ENCODE measurements at regions not wholly inside any gene's neighbourhood (a gene's known extent, or its start where the extent isn't known, plus 50 kb on each side); places are given as distances from the start of the nearest gene placed in this dataset.

DNA sequence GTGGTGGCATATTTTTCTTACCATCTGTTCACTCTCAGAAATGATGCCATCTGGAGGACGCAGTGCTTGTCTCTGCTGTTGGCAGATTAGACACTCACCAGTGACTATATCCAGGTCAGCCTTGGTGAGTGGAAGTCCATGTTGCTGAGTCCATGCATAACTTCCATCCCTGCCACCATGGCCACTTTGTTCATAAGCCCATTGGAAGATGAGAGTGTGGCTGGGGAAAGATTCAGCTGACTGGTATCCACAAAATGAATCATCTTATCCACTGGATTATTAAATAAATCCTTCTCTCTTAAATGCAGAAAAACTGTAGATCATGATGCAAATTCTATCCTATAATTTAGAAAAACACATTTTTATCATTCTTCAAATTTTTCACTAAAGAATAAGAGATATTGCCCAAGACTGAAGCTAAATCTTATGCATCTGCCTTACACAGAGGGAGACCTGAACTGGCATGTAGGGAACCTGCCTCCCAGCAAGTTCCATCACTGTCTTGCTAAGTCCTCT, 726.9 kb downstream of the TNS3 start:
- no peak for DNase-seq

DNA sequence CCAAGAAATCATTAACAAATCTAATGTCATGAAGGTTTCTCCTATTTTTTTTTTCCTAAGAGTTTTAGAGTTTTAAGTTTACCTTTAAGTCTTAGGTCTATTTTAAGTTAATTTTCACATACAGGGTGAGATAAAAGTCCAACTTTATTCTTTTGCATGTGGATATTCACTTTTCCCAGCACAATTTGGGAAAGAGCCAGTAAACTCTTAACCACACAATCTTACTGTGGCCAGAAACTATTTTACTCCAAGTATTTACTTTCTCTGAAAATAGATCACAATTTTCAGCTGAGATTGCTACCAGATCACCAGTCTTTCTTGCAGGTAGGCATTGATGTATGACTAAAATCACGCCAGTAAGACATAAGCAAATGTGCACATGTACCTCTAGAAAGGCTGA, 728.5 kb downstream of the TNS3 start:
- DNase-seq, result no peak

DNA sequence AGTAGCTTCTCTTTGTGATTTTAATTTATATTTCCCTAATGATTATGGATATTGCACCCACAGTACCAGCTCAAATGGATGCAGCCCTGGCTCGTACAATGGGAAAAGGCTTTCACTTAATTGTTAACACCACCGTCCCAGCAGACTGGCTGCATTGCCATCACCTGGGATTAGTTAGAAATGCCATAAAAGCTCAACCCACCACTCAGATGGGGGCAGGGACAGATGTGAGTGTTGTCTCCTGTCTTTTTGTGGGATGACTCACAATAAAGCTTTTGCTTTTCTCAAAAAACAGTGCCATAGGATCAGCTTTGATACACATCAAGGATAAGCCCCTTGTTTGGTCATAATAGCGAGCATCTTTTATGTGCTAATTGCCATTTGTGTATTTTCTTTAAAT, 729.1 kb downstream of the TNS3 start:
- no peak for DNase-seq

DNA sequence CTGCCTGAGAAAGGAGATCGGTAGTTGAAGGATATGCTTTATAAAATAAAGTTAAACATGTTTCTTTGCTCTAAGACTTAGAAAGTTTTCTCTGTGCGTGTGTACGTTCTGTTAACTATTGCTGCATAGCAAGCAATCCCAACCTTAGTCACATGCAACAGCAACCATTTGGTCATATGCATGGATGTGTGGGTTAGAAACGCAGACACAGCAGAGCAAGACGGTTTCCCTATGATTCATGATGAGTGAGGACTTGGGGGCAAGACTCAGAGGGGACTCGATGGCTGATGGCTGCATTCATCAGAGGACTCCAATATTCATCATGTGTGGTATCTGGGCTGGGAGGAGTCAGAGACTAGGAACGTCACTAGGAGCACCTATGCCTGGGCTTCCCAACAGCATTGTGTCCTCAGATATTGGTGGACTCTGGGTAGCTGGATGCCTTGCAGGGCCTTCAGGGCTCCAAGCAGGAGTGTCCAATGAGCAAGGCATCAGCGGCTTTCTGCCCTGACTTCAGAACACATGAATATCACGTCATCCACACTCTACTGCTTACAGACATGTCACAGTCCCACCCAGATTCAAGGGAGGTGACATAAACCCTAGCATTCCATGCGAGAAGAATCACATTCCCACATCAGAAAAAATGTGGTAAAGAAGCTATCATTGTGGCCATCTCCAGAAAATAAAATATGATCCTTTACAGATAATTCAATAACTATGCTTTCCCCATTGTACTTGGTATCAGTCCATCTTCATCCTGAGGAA, 731.2 kb downstream of the TNS3 start:
- DNase-seq, result no peak

DNA sequence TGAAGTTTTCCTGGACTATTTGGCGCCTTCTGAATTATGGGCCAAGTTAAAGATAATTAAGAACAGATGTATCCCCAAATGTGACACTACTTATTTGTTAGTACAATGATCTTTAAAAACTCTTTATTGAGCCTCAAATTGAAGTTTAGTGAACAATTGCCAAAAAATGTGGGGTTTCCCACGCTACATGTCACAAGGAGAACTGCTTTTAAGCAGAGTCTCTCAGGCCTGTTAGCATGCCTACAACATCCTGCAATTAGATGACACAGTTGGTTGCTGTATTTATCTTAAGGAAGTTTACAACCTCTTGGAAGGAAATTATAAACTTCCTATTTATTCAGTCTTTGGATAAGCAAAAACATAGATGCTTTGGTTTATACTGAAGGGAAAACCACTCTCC, 733.0 kb downstream of the TNS3 start:
- no peak for DNase-seq

DNA sequence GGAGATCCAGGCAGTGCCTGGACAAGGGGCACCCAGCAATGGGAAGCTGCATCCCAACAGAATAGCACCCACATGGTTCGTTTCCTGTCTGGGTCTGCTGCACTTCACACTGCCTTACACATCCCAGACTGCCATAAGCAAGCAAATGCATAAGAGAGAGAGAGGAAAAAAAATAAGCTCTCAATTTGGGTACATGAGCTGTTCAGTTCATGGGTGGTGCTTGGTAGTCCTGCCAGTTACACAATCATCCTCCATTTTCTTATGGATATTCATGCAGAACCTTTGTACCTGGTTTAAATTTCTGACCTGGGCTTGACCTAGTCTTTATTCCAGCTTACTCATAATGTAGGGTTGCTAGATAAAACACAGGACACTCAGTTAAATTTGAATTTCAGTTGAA, 733.6 kb downstream of the TNS3 start:
- DNase-seq, result no peak

DNA sequence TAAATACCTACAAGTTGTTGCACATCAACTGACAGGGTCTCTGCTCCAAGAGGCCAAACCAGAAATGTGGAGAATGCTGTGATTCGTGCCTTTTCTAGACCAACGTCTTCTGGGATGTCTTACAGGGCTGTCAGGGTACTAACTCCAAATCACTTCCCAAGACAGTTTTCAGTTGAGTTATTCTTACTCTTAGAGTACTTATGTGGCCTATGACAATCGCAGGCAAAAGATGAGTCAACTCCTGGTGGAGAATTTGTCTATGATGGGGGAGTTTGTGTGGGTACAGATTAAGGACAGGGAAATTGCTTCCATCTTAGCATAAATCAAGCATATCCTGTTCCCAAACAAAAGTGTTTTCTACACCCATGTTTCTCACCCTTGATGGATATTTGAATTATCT, 734.8 kb downstream of the TNS3 start:
- no peak for DNase-seq

DNA sequence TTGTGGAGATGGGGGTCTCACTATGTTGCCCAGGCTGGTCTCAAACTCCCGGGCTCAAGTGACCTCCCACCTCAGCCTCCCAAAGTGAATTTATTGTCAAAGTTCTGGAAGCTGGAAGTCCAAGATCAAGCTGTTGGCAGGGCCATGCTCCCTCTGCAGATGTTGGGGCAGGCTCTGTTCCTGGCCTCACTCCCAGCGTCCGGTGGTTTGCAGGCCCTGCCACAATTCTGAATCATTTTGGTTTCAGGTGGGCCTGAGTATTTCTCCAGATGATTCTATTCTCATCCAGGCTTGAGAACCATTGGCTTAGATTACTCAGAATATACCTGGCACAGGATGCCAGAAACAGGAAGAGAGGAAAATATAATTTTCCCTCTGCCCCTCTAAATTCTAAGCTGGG, 737.4 kb downstream of the TNS3 start:
- DNase-seq, result no peak

DNA sequence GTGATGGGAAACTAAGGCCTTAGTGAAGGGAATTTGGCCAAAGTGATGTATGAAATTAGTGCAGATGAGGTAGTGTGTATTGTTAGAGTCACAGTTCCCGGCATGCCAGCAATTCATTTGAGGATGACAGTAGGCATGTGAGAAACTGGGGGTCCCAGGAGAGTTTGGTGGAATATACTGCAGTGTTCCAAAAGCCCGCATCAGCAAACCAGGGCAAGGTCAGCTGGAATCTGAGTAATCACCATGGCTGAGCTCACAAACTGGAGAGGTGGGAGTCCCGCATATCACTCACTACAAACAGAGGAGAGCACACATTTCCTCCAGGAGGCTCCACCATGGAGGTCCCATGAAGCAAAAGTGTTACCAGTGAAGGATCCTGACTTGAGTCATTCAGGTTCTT, 740.7 kb downstream of the TNS3 start:
- no peak for DNase-seq

DNA sequence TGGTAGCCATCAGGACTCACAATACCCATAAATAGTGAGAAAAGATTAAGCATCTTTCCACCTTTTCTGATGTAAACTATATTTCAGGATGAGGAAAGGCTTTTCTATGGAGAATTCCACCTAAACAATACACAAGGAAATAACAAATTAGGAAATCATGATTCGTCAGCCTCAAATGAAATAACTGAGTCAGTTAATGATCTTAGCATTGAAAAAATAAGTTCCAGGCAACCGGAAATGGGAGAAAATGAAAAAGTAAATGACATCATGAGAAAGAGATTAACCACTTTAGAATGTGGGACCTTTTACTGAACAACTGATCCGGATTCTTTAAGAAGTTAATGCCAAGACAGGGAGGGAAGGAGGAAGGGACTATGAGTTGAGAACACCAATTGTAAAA, 742.3 kb downstream of the TNS3 start:
- no peak for DNase-seq

DNA sequence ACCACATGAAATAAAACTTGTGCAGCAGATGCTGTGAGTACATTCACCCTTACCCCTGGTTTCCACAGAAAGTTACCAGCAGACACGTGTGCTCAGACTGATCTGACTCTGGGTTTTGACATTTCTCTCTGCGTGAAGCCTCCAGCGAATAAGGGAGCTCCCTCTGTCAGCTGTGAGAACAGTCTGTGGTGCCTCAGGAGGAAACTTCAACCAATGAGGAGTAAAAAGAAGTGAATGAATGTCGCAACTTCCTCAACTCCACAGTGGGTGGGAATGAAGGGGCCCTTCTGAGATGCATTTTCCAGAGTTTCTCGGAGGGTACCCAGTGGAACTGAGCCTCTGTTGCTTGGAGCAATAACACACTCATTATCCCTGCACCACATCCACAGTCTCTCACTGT, 743.4 kb downstream of the TNS3 start:
- no peak for DNase-seq

DNA sequence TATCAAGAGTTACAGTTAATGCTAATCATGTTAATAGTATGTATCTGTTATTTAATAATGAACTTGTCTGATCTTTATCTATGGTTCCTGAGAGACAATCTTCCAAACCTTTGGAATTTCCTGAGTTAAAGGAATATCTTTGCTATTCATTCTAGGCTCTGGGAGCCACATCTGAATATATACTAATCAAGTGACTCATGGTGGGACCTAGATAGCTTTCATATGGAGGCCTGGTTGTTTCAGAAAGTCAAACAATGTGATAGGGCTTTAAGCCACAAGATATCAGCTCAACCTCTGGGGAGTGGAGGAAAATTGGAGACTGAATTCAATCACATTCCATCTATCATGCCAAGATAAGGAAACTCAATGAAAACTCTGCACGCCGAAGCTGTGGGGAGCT, 746.4 kb downstream of the TNS3 start:
- DNase-seq, result no peak

DNA sequence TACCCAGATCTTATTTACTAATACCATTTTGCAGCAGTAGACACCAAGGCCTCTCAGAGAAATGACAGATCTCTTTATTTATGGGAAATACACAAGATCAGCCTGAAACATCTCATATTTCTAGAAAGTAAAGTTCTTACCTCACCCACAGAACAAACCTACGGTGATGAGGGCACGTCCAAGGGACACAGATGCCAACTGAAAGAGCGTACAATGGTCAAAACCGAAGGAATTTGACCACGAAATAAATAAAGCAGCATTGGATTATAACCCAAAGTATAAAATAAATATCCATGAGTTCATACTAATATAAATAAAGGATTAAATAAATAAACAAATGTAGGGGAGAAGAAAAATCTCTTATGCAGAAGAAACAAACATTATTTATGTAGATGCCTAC, 747.0 kb downstream of the TNS3 start:
- DNase-seq, result no peak

DNA sequence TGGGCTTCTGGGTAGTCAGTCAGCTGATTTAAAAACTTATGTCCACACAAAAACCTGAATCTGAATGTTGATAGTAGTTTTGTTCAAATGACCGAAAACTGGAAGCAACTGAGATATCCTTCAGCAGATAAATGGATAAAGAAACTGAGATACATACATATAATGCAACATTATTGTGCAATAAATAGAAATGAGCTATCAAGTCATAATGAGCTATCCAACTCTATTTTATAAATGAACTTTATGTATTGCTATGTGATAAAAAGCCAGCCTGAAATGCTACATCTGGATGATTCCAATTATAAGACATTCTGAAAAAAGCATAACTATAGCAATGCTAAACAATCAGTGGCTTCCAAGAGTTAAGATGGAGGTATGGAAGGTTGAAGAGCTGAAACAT, 748.7 kb downstream of the TNS3 start:
- DNase-seq, result no peak

DNA sequence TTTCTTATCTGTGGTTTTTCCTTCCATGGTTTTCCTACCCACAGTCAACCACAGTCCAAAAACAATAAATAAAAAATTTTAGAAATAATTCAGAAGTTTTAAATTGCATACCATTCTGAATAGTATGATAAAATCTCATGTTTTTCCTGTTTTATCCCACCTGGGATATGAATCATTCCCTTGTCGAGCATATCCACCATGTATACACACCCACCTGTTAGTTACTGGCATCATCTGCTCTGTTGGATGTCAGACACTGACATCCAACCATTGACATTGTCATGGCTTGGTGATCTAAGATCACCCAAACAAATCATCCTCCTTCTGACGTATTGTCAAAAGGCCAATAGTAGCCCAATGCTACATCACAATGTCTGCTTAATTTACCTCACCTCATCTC, 749.8 kb downstream of the TNS3 start:
- no peak for DNase-seq

DNA sequence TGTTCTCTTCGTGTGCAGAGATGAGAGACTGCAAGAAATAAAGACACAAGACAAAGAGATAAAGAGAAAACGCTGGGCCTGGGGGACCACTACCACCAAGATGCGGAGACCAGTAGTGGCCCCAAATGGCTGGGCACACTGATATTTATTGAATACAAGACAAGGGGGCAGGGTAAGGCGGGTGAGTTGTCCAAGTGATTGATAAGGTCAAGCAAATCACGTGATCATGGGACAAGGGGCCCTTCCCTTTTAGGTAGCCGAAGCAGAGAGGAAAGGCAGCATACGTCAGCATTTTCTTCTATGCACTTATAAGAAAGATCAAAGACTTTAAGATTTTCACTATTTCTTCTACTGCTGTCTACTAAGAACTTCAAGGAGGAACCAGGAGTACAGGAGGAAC, 762.1 kb downstream of the TNS3 start:
- no peak for DNase-seq

DNA sequence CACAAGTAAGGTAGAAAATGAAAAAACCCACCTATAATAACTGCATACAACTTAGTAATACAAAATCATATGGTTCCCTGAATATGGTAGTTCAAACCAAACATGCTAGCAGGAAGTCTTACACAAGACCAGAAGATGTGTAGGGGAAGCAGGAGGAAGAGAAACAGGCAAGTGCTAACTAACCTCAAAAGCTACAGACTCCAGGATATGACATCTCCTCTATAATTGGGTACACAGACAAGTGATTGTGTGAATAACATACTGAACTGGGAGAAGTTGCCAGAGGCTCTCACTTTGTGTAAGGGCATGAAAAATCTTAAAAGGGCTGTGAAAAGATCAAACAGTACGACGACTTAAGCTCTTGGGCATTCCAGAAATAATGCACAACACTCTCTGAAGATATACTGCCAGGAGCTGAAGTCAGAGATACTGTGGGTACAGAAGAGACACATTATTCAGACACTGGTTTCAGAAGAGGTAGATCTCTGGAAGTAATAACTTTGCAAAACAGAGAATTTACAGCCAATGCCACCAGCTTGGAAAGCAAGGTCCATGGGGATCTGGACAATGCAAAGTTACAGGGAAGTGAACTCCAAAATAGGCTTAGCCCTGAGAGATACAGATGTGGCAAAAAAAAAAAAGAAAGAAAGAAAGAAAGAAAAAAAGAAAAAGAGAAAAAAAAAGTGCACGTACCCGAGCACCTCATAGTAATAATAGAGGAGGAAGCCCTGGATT, 767.2 kb downstream of the TNS3 start:
- no peak for DNase-seq

DNA sequence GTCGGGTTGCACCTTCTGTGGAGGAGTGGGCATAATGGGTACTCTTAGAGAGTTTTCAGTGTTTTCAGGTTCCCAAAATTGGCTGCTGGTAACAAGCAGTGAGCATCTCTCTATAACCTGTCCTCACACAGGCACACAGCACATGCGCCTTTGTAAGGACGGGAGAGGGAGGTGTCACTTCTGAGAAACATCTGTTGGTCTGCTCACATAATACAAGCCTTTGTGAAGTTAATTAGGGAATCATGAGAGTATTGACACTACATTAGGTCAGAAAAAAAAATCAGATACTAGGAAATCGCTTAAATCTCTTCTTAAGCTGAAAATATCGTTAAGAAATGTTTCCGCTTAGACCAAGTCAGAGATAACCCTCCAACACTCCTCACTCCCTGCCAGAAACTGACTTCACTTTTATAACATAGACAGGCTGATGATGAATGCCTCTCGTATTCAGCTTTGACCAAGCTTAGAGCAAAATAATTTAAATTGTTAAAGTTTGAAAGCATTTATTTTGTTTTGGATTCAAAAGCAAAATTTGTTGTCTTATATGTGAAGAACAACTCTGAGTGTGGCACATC, 769.7 kb downstream of the TNS3 start:
- DNase-seq, result no peak

DNA sequence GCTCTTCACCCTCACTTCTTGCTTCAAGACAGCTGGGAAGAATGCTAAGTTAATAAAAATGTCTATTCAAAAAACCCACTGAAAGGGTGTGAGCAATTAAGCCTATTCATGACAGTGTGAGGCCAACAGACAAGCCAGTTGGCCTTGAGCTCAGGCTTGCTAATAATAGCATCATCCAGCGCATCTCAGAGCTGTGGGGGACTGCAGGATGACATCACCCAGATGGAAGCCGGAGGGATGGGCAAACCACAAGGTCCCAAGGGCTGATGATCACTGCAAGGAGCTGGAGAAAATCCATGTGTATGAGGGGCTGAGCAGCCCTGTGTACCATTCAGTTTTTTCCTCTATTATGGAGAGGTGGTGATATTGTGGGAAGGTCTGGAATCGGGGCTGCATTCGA, 770.4 kb downstream of the TNS3 start:
- DNase-seq, result no peak

DNA sequence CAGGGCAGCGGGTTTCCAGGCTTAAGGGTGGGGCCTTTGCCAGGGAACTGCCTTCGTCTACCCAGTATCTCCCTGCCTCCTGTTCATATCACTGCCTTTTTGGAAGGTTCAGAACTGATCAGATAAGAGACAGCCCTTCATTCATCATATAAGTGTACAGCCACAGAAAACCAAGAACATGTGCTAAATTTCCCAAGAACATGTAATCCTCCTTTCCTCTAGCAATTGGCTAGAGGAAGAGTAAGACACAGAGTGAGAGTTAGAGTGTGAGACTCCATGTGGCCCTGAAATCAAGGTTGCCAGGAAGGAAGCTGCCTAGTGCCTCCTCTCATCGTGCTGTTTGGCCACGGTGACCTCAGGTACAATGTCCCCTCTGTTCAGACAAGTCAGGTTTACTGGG, 770.9 kb downstream of the TNS3 start:
- no peak for DNase-seq

DNA sequence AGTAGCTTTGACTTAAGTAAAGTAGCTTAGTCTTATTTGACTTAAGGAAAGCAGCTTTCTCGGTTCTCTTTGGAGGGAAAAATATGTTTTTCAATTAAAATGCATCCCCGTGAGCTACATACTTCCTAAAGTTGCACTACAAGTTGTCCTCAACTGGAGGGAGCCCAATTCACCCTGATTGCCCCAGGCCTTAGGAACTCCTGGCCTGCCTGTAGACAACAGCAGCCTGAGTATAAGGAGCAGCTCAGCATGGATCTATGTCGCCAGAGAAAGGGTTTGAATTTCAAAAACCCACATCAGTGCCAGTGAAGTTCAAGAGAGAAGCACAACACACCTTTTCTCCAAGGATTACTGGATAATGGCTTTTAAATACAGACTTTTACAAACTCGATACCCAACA, 772.0 kb downstream of the TNS3 start:
- no peak for DNase-seq

DNA sequence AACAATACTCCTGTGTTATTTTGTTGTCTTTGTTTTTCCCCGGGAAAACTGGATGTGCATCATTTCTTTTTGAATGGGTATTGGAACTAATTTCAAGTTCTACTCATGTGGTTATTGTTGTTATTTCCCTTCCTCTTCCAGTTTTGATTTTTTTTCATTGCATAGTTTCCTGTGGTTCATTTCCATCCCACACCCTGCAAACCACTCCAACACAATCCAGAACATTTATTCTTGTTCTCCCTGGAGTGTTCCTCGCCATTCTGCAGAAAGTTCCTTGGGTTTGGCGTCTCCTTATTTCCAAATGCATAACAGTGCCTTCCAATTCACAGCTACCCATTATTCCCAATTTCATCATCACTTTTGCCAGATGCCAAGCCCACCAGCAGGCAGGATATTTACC, 775.1 kb downstream of the TNS3 start:
- no peak for DNase-seq

DNA sequence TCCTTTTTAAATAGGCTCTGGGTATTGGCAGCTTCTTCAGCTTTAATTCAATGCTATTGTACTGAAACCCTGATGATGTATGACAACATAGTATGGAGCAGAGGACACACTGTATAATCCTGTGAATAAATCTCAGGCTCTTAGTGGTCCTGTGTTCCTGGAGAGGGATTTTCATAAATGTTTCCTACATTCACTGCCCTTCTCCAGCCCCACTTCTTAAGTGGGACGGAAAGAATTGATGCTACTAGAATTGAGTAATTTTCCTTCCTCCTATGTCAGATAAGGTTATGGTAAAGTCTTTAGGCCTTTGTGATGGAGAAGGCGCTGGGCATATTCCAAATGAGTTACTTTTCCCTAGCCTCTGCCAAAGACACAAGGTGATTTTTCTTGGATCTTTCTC, 779.4 kb downstream of the TNS3 start:
- no peak for DNase-seq

DNA sequence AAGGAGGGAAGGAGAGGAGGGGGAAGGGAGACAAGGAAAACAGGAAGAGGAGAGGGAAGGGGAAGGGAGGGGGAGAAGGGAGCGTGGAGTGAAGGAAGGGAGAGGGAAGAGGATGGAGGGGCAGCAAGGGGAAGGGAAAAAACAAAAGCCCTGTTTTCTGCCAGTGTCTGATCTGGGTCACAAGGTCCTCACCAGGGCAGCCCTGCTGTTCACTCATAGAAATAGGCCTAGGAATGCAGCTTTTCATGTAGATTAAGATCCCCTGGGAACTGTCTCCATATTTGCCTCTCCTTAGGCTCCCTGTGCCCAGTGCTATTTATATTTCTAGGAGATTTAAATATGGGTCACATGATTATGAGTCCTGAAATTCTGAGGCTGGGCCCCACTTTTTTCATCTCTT, 790.7 kb downstream of the TNS3 start:
- DNase-seq, result no peak
